DOHH2 (cell line): ENCODE measurements at regions not wholly inside any gene's neighbourhood (a gene's known extent, or its start where the extent isn't known, plus 50 kb on each side); places are given as distances from the start of the nearest gene placed in this dataset.

Experiments used
- EZH2phosphoT487 ChIP-seq: fragments of 200-600 bp; sonication (generic); IDR thresholded peaks from 2 replicates; pipeline ENCODE4 v1.6.1; 2017; ENCODE audit warnings: borderline replicate concordance, mild to moderate bottlenecking, antibody characterized with exemption, low read length, moderate library complexity, mixed read lengths
- TF ChIP-seq, protein P1 (sequence below): fragments of 200-600 bp; sonication (generic); IDR thresholded peaks from one replicate; pipeline ENCODE4 v1.5.1; 2014; ENCODE audit warnings: antibody characterized with exemption, mild to moderate bottlenecking, low read depth, low read length; ENCODE audit not compliant: poor library complexity, severe bottlenecking

DNA sequence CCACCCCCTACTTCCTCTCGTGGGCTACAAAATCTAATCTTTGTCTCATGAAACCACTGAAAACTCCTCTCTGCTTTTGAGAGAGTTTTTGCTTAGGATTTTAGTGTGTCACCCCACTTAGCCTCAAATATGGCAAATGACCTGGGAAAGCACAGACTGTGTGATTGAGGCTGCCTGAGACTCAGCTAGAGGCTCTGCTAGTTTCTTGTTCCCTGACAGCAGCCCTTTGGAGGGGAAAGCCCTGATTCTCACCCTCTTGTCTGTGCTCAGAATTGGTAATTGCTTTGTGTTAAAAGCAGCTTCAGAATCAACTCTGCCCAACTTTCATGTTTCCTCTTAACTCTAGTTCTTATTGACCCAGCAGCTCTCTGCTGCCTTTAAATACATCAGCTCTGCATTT is 85.6 kb upstream of the ZP4 start:
- TF ChIP-seq, protein P1, sequence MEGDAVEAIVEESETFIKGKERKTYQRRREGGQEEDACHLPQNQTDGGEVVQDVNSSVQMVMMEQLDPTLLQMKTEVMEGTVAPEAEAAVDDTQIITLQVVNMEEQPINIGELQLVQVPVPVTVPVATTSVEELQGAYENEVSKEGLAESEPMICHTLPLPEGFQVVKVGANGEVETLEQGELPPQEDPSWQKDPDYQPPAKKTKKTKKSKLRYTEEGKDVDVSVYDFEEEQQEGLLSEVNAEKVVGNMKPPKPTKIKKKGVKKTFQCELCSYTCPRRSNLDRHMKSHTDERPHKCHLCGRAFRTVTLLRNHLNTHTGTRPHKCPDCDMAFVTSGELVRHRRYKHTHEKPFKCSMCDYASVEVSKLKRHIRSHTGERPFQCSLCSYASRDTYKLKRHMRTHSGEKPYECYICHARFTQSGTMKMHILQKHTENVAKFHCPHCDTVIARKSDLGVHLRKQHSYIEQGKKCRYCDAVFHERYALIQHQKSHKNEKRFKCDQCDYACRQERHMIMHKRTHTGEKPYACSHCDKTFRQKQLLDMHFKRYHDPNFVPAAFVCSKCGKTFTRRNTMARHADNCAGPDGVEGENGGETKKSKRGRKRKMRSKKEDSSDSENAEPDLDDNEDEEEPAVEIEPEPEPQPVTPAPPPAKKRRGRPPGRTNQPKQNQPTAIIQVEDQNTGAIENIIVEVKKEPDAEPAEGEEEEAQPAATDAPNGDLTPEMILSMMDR, result no peak
- no peak for TF ChIP-seq EZH2phosphoT487
